OCI-LY7 (cell line): ENCODE measurements at regions not wholly inside any gene's neighbourhood (a gene's known extent, or its start where the extent isn't known, plus 50 kb on each side); places are given as distances from the start of the nearest gene placed in this dataset.

Experiments used
- BruUV-seq: library from RNA; stranded (reverse); fragments of 400-500 nt; replicated peaks from 2 replicates; lab custom pipeline; 2021; lab: Mats Ljungman, UMichigan
- CTCF ChIA-PET: fragments of 300-600 bp; sonication (Branson Sonifier 250); formaldehyde crosslinking; loops from one replicate; lab custom pipeline; 2022; ENCODE audit warnings: antibody characterized with exemption; ENCODE audit not compliant: unreplicated experiment; lab: Charles Lee
- POLR2A ChIA-PET: fragments of 300-600 bp; sonication (Branson Sonifier 250); formaldehyde crosslinking; loops from one replicate; lab custom pipeline; 2022; ENCODE audit warnings: antibody characterized with exemption; lab: Charles Lee
- DNase-seq: peaks from one replicate; pipeline ENCODE4 v3.0.0-alpha.2; 2015; ENCODE audit warnings: low spot score
- H2AFZ ChIP-seq: fragments of 200-600 bp; sonication (generic), shearing (Covaris generic); 2 replicates; pipeline ENCODE4 v1.6.1; 2014; ENCODE audit warnings: mild to moderate bottlenecking, antibody characterized with exemption, low read length, moderate library complexity
- H3K27ac ChIP-seq: fragments of 200-600 bp; sonication (generic); 2 replicates; pipeline ENCODE4 v1.5.1; 2014; ENCODE audit warnings: mixed run types, low read depth, mild to moderate bottlenecking, moderate library complexity, low read length, inconsistent platforms; ENCODE audit not compliant: poor library complexity, severe bottlenecking
- H3K36me3 ChIP-seq: fragments of 200-600 bp; sonication (generic); 2 replicates; pipeline ENCODE4 v1.6.1; 2014; ENCODE audit warnings: mild to moderate bottlenecking, antibody characterized with exemption, low read length, moderate library complexity, mixed read lengths; ENCODE audit not compliant: insufficient read depth
- H3K4me1 ChIP-seq: fragments of 200-600 bp; sonication (generic); 2 replicates; pipeline ENCODE4 v1.5.1; 2014; ENCODE audit warnings: mild to moderate bottlenecking, low read length; ENCODE audit not compliant: insufficient read depth, poor library complexity, severe bottlenecking
- H3K4me2 ChIP-seq: fragments of 200-600 bp; sonication (generic); 2 replicates; pipeline ENCODE4 v1.6.1; 2014; ENCODE audit warnings: mild to moderate bottlenecking, low read length
- H3K4me3 ChIP-seq: fragments of 200-600 bp; sonication (generic); 2 replicates; pipeline ENCODE4 v1.5.1; 2014; ENCODE audit warnings: mild to moderate bottlenecking, low read depth, low read length; ENCODE audit not compliant: poor library complexity, severe bottlenecking
- H3K79me2 ChIP-seq: fragments of 200-600 bp; sonication (generic); 2 replicates; pipeline ENCODE4 v1.6.1; 2016; ENCODE audit warnings: low read depth, mild to moderate bottlenecking, low read length, moderate library complexity, mixed read lengths; ENCODE audit not compliant: insufficient read depth
- H3K9me2 ChIP-seq: fragments of 200-600 bp; sonication (generic); 2 replicates; pipeline ENCODE4 v1.6.1; 2016; ENCODE audit warnings: mild to moderate bottlenecking, low read length, mixed read lengths; ENCODE audit not compliant: insufficient read depth
- H3K9me3 ChIP-seq: fragments of 200-600 bp; sonication (generic); 2 replicates; pipeline ENCODE4 v1.6.1; 2014; ENCODE audit warnings: mild to moderate bottlenecking, mixed run types, low read length, mixed read lengths
- H4K20me1 ChIP-seq: fragments of 200-600 bp; sonication (generic); 2 replicates; pipeline ENCODE4 v1.6.1; 2014; ENCODE audit warnings: mild to moderate bottlenecking, antibody characterized with exemption, low read length, moderate library complexity, mixed read lengths; ENCODE audit not compliant: insufficient read depth
- EZH2phosphoT487 ChIP-seq: fragments of 200-600 bp; sonication (generic); IDR thresholded peaks from 2 replicates; pipeline ENCODE4 v1.6.1; 2018; ENCODE audit warnings: low read depth, borderline replicate concordance, mild to moderate bottlenecking, mixed run types, antibody characterized with exemption, low read length, moderate library complexity, mixed read lengths
- intact Hi-C: fragments of 100-400 bp; cut with micrococcal nuclease; formaldehyde crosslinking; loops from one replicate; pipeline ENCODE4 v1.10.0; 2022; ENCODE audit not compliant: unreplicated experiment
- TF ChIP-seq, protein P1 (sequence below): fragments of 200-600 bp; sonication (generic); conservative IDR thresholded peaks from 2 replicates; pipeline ENCODE4 v1.5.1; 2014; ENCODE audit warnings: mild to moderate bottlenecking, antibody characterized with exemption, low read length, moderate library complexity, mixed read lengths

GRCh38 chr22:26762503-26763472 lies 105.4 kb downstream of the MIAT start:
- Histone ChIP-seq H3K27ac (no peak overlapping the region), H3K4me3 (no peak overlapping the region), H3K9me2 (no peaks in the 10 kb centered on the region), H3K4me1 (no peaks in the 10 kb centered on the region), H3K9me3 (no peaks in the 10 kb centered on the region), H3K79me2 (no peaks in the 10 kb centered on the region), H4K20me1 (no peaks in the 10 kb centered on the region), H2AFZ (no peak overlapping the region), H3K36me3 (peaks cover 4% of the 10 kb centered on the region; the same call in 1 of the 2 replicates), H3K4me2 (no peak overlapping the region)
- DNase-seq = no peak
- ChIA-PET CTCF (no interaction called here), POLR2A (no interaction called here)
- no TSS peak for BruUV-seq
- TF ChIP-seq EZH2phosphoT487 = no peak
- TF ChIP-seq, protein P1, sequence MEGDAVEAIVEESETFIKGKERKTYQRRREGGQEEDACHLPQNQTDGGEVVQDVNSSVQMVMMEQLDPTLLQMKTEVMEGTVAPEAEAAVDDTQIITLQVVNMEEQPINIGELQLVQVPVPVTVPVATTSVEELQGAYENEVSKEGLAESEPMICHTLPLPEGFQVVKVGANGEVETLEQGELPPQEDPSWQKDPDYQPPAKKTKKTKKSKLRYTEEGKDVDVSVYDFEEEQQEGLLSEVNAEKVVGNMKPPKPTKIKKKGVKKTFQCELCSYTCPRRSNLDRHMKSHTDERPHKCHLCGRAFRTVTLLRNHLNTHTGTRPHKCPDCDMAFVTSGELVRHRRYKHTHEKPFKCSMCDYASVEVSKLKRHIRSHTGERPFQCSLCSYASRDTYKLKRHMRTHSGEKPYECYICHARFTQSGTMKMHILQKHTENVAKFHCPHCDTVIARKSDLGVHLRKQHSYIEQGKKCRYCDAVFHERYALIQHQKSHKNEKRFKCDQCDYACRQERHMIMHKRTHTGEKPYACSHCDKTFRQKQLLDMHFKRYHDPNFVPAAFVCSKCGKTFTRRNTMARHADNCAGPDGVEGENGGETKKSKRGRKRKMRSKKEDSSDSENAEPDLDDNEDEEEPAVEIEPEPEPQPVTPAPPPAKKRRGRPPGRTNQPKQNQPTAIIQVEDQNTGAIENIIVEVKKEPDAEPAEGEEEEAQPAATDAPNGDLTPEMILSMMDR = no peak
- intact Hi-C loops = no loop called here

GRCh38 chr22:26763633-26764361 lies 106.4 kb downstream of the MIAT start:
- Histone ChIP-seq H3K4me1 (no peaks in the 10 kb centered on the region), H3K4me2 (no peak overlapping the region), H4K20me1 (no peaks in the 10 kb centered on the region), H3K36me3 (peaks cover 4% of the 10 kb centered on the region; the same call in 1 of the 2 replicates), H3K9me2 (no peaks in the 10 kb centered on the region), H3K9me3 (no peaks in the 10 kb centered on the region), H2AFZ (no peak overlapping the region), H3K4me3 (no peak overlapping the region), H3K79me2 (no peaks in the 10 kb centered on the region), H3K27ac (no peak overlapping the region)
- ChIA-PET POLR2A (no interaction called here), CTCF (no interaction called here)
- no TSS peak for BruUV-seq
- DNase-seq = no peak
- intact Hi-C loops = no loop called here
- TF ChIP-seq, protein P1 = no peak
- TF ChIP-seq EZH2phosphoT487 = no peak
